IMR-90 (cell line): ENCODE measurements at regions not wholly inside any gene's neighbourhood (a gene's known extent, or its start where the extent isn't known, plus 50 kb on each side); places are given as distances from the start of the nearest gene placed in this dataset.

Experiments
- ATAC-seq: fragments of 200-7000 bp; cut with Tn5 transposase; 2 replicates; pipeline ENCODE4 v1.9.1; 2020; ENCODE audit warnings: low read depth, mild to moderate bottlenecking, moderate library complexity
- BruUV-seq: library from RNA; stranded (reverse); fragments of 400-500 nt; replicated peaks from 2 replicates; lab custom pipeline; 2021; lab: Mats Ljungman, UMichigan
- CTCF ChIA-PET: fragments of 300-600 bp; formaldehyde crosslinking; extraction: SDS; loops from one replicate; lab custom pipeline; 2021; ENCODE audit warnings: antibody characterized with exemption; lab: Yijun Ruan, JAX
- POLR2A ChIA-PET: fragments of 300-600 bp; sonication (Branson Sonifier 250); formaldehyde crosslinking; loops from one replicate; lab custom pipeline; 2022; ENCODE audit warnings: antibody characterized with exemption; ENCODE audit not compliant: unreplicated experiment; lab: Charles Lee
- DNase-seq: peaks from one replicate; pipeline ENCODE4 v3.0.0; 2013
- H2AFZ ChIP-seq: replicated peaks from 2 replicates; pipeline ENCODE3; 2013; ENCODE audit warnings: low read length, mild to moderate bottlenecking; ENCODE audit not compliant: poor library complexity
- H2AK5ac ChIP-seq: 2 replicates; pipeline ENCODE4 v1.6.1; 2013; ENCODE audit warnings: low read depth, low read length, inconsistent platforms
- H2AK9ac ChIP-seq: replicated peaks from 2 replicates; pipeline ENCODE3; 2013; ENCODE audit warnings: mild to moderate bottlenecking, low read depth, low read length, moderate library complexity; ENCODE audit not compliant: poor library complexity
- H2BK120ac ChIP-seq: 2 replicates; pipeline ENCODE4 v1.6.1; 2013; ENCODE audit warnings: low read depth, low read length, inconsistent platforms
- H2BK15ac ChIP-seq: 3 replicates; pipeline ENCODE4 v1.6.1; 2013; ENCODE audit warnings: low read depth, low read length, inconsistent platforms
- H2BK20ac ChIP-seq: 2 replicates; pipeline ENCODE4 v1.6.1; 2013; ENCODE audit warnings: low read depth, mild to moderate bottlenecking, inconsistent platforms, low read length, moderate library complexity
- H2BK5ac ChIP-seq: 2 replicates; pipeline ENCODE4 v1.6.1; 2013; ENCODE audit warnings: mild to moderate bottlenecking, low read depth, low read length, inconsistent platforms; ENCODE audit not compliant: poor library complexity, severe bottlenecking
- H3K14ac ChIP-seq: replicated peaks from 2 replicates; pipeline ENCODE4 v1.6.1; 2013; ENCODE audit warnings: low read depth, low read length, inconsistent platforms
- H3K18ac ChIP-seq: 2 replicates; pipeline ENCODE4 v1.6.1; 2013; ENCODE audit warnings: low read depth, low read length, control low read depth
- H3K23ac ChIP-seq: 2 replicates; pipeline ENCODE4 v1.6.1; 2013; ENCODE audit warnings: low read depth, low read length, inconsistent platforms
- H3K27ac ChIP-seq: 2 replicates; pipeline ENCODE4 v1.5.1; 2013; ENCODE audit warnings: mild to moderate bottlenecking, control low read depth, low read length; ENCODE audit not compliant: insufficient read depth
- H3K27me3 ChIP-seq: 2 replicates; pipeline ENCODE4 v1.6.1; 2013; ENCODE audit warnings: low read length; ENCODE audit not compliant: control insufficient read depth, insufficient read depth
- H3K36me3 ChIP-seq: 2 replicates; pipeline ENCODE4 v1.6.1; 2013; ENCODE audit warnings: low read length, mixed read lengths; ENCODE audit not compliant: control insufficient read depth, insufficient read depth
- H3K4ac ChIP-seq: 2 replicates; pipeline ENCODE4 v1.6.1; 2013; ENCODE audit warnings: low read depth, low read length, inconsistent platforms
- H3K4me1 ChIP-seq: 2 replicates; pipeline ENCODE4 v1.6.1; 2013; ENCODE audit warnings: low read length, mixed read lengths; ENCODE audit not compliant: control insufficient read depth, insufficient read depth
- H3K4me2 ChIP-seq: 2 replicates; pipeline ENCODE4 v1.6.1; 2013; ENCODE audit warnings: low read depth, mild to moderate bottlenecking, control low read depth, low read length, moderate library complexity
- H3K4me3 ChIP-seq: 2 replicates; pipeline ENCODE4 v1.5.1; 2013; ENCODE audit warnings: low read depth, mild to moderate bottlenecking, control low read depth, low read length, moderate library complexity; ENCODE audit not compliant: insufficient read depth
- H3K56ac ChIP-seq: 2 replicates; pipeline ENCODE4 v1.6.1; 2013; ENCODE audit warnings: low read length, inconsistent platforms; ENCODE audit not compliant: insufficient read depth; ENCODE audit errors: extremely low read depth
- H3K79me1 ChIP-seq, 2 experiments: 2 replicates each; pipeline ENCODE4 v1.6.1; 2013; ENCODE audit warnings: low read length in 2 of 2, inconsistent platforms in 1 of 2, low read depth in 1 of 2
- H3K9ac ChIP-seq: 2 replicates; pipeline ENCODE4 v1.6.1; 2013; ENCODE audit warnings: low read depth, low read length, control low read depth
- H3K9me1 ChIP-seq: 2 replicates; pipeline ENCODE4 v1.6.1; 2013; ENCODE audit warnings: low read length, inconsistent platforms; ENCODE audit not compliant: insufficient read depth
- H3K9me3 ChIP-seq: 2 replicates; pipeline ENCODE4 v1.6.1; 2013; ENCODE audit warnings: low read length; ENCODE audit not compliant: control insufficient read depth, insufficient read depth
- H4K20me1 ChIP-seq: 2 replicates; pipeline ENCODE4 v1.6.1; 2013; ENCODE audit warnings: low read length, inconsistent platforms; ENCODE audit not compliant: insufficient read depth
- H4K5ac ChIP-seq: 2 replicates; pipeline ENCODE4 v1.6.1; 2013; ENCODE audit warnings: mild to moderate bottlenecking, low read depth, low read length, control low read depth
- H4K8ac ChIP-seq, 2 experiments: 2 replicates each; pipeline ENCODE4 v1.6.1; 2013; ENCODE audit warnings: low read depth in 2 of 2, low read length in 2 of 2, control low read depth in 1 of 2, inconsistent platforms in 1 of 2
- H4K91ac ChIP-seq: 2 replicates; pipeline ENCODE4 v1.6.1; 2013; ENCODE audit warnings: low read depth, low read length, inconsistent platforms; ENCODE audit not compliant: insufficient read depth
- ELK1 ChIP-seq: fragments of 150-350 bp; IDR thresholded peaks from 2 replicates; pipeline ENCODE4 v1.6.1; 2016; ENCODE audit warnings: low read depth, mild to moderate bottlenecking, low read length, moderate library complexity, borderline replicate concordance
- FOS ChIP-seq: fragments of 150-350 bp; IDR thresholded peaks from 2 replicates; pipeline ENCODE4 v1.6.1; 2016; ENCODE audit warnings: low read depth, low read length
- MAZ ChIP-seq: IDR thresholded peaks from 2 replicates; pipeline ENCODE4 v1.6.1; 2012; ENCODE audit warnings: low read depth, mild to moderate bottlenecking, low read length, improper control_type of control experiment, moderate library complexity, borderline replicate concordance
- MXI1 ChIP-seq: IDR thresholded peaks from 2 replicates; pipeline ENCODE4 v1.6.1; 2012; ENCODE audit warnings: low read depth, mild to moderate bottlenecking, low read length, moderate library complexity, borderline replicate concordance
- WGBS, 2 experiments: methylation state at CpG; one replicate each; pipeline versions ENCODE4 v1.1.5 to v1.1.7; 2013; ENCODE audit warnings: missing lambda C conversion rate in 2 of 2; ENCODE audit not compliant: insufficient read length in 1 of 2; ENCODE audit errors: extremely low coverage in 2 of 2; 5-methylcytosine and 5-hydroxymethylcytosine counted together
- dilution Hi-C: fragments of 300-500 bp; cut with HindIII; formaldehyde crosslinking; loops from one replicate; pipeline ENCODE4 v1.14.3; 2018; ENCODE audit warnings: low sequenced_read_pairs; ENCODE audit not compliant: unreplicated experiment
- in situ Hi-C: fragments of 300-500 bp; cut with MboI; formaldehyde crosslinking; loops from 3 replicates; pipeline ENCODE4 v1.14.3; 2019; ENCODE audit warnings: low sequenced_read_pairs, inconsistent platforms, mixed read lengths
- intact Hi-C: fragments of 100-400 bp; cut with micrococcal nuclease; formaldehyde crosslinking; loops from 2 replicates; pipeline ENCODE4 v1.10.0; 2022

- DNase-seq (no peak), ATAC-seq (no peak)
- CTCF ChIA-PET: no interaction called here
These were observed 901.6 kb downstream of the TUSC7 start for GRCh38 chr3:117611211-117611610.

More at GRCh38 chr3:117611211-117611610, 901.6 kb downstream of the TUSC7 start:
- in situ Hi-C loops: no loop called here
- Histone ChIP-seq H3K4me1 (no peaks in the 10 kb centered on the region; the same call in 1 of the 2 replicates), H3K9me3 (no peaks in the 10 kb centered on the region), H3K4ac (no peak overlapping the region), H3K18ac (no peak overlapping the region), H4K8ac (no peak overlapping the region), H4K91ac (no peak overlapping the region), H3K27ac (no peak overlapping the region), H3K9me1 (no peaks in the 10 kb centered on the region), H3K4me2 (no peak overlapping the region), H3K9ac (no peak overlapping the region), H3K14ac (no peak overlapping the region), H2BK20ac (no peak overlapping the region), H4K5ac (no peak overlapping the region), H3K27me3 (no peaks in the 10 kb centered on the region), H4K20me1 (no peaks in the 10 kb centered on the region), H2AK9ac (no peak overlapping the region), H3K56ac (no peak overlapping the region), H3K4me3 (no peak overlapping the region), H3K23ac (no peak overlapping the region), H2AFZ (no peak overlapping the region), H2AK5ac (no peak overlapping the region), H3K79me1 (no peaks in the 10 kb centered on the region), H2BK15ac (no peak overlapping the region), H2BK5ac (no peak overlapping the region), H2BK120ac (no peak overlapping the region), H3K36me3 (no peaks in the 10 kb centered on the region)
- POLR2A ChIA-PET: no interaction called here
- WGBS, 2 experiments: no CpG with 5 or more reads among the region's 2 CpGs
- dilution Hi-C loops: no loop called here
- intact Hi-C loops: no loop called here
- BruUV-seq: no TSS peak
- no peak for TF ChIP-seq MAZ
- TF ChIP-seq ELK1: no peak
- TF ChIP-seq MXI1: no peak
- TF ChIP-seq FOS: no peak
